ENCODE measurements at regions not wholly inside any gene's neighbourhood (a gene's known extent, or its start where the extent isn't known, plus 50 kb on each side); places are given as distances from the start of the nearest gene placed in this dataset.

- Mint-ChIP-seq H3K36me3 (ENCODE audit: low read depth) (no peaks in the 10 kb centered on the region), H3K27ac (no peak overlapping the region), H3K4me1 (no peaks in the 10 kb centered on the region), H3K9me3 (peaks cover 4% of the 10 kb centered on the region), H3K4me3 (no peak overlapping the region), H3K27me3 (no peaks in the 10 kb centered on the region)
- no peak for ATAC-seq (ENCODE audit: low read depth)
- intact Hi-C loops (cut with micrococcal nuclease) = no loop called here
- ChIA-PET CTCF (no interaction called here), POLR2A (no interaction called here)
- no peak for DNase-seq
- TF ChIP-seq CTCF (IDR thresholded peaks at IDR 0.05) = no peak
Observed at GRCh38 chr9:86534572-86535258, 180.5 kb upstream of the TUT7 start.

- no peak for TF ChIP-seq CTCF (IDR thresholded peaks at IDR 0.05)
- no peak for DNase-seq
- no peak for ATAC-seq (ENCODE audit: low read depth)
- Mint-ChIP-seq H3K9me3 (no peaks in the 10 kb centered on the region), H3K27me3 (no peaks in the 10 kb centered on the region), H3K4me3 (no peak overlapping the region), H3K4me1 (no peaks in the 10 kb centered on the region), H3K27ac (no peak overlapping the region), H3K36me3 (ENCODE audit: low read depth) (no peaks in the 10 kb centered on the region)
- ChIA-PET CTCF (no interaction called here), POLR2A (no interaction called here)
- intact Hi-C loops (cut with micrococcal nuclease) = no loop called here
Observed at GRCh38 chr9:86531971-86532640, 177.9 kb upstream of the TUT7 start.

- no peak for TF ChIP-seq CTCF (IDR thresholded peaks at IDR 0.05)
Observed at GRCh38 chr9:86531273-86531970, 177.2 kb upstream of the TUT7 start.

GRCh38 chr9:86529496-86530275, 175.5 kb upstream of the TUT7 start:
- Mint-ChIP-seq H3K9me3 (no peaks in the 10 kb centered on the region), H3K27me3 (peaks cover 2% of the 10 kb centered on the region), H3K4me3 (no peak overlapping the region), H3K36me3 (ENCODE audit: low read depth) (no peaks in the 10 kb centered on the region), H3K4me1 (no peaks in the 10 kb centered on the region), H3K27ac (no peak overlapping the region)
- DNase-seq = no peak
- ChIA-PET POLR2A (no interaction called here), CTCF (interaction anchor here (1.0 kb wide), 1 partner anchor 8 kb away, joined by 3 read pairs; no protein-coding TSS in a partner anchor)
- TF ChIP-seq CTCF (IDR thresholded peaks at IDR 0.05) = no peak
- intact Hi-C loops (cut with micrococcal nuclease) = no loop called here
- ATAC-seq (ENCODE audit: low read depth) = no peak

More at GRCh38 chr9:86531273-86531970, 177.2 kb upstream of the TUT7 start:
- H3K27ac Mint-ChIP-seq = no peak overlapping the region
- no peaks in the 10 kb centered on the region for H3K9me3 Mint-ChIP-seq
- H3K36me3 Mint-ChIP-seq (ENCODE audit: low read depth) = no peaks in the 10 kb centered on the region
- no peak overlapping the region for H3K4me3 Mint-ChIP-seq
- DNase-seq (no peak), ATAC-seq (ENCODE audit: low read depth) (no peak)
- H3K4me1 Mint-ChIP-seq = no peaks in the 10 kb centered on the region
- ChIA-PET CTCF (no interaction called here), POLR2A (no interaction called here)
- peaks cover 2% of the 10 kb centered on the region for H3K27me3 Mint-ChIP-seq
- intact Hi-C loops (cut with micrococcal nuclease) = no loop called here

- intact Hi-C loops (cut with micrococcal nuclease) = no loop called here
- Mint-ChIP-seq H3K9me3 (no peaks in the 10 kb centered on the region), H3K27me3 (peaks cover 2% of the 10 kb centered on the region), H3K27ac (no peak overlapping the region), H3K4me3 (no peak overlapping the region), H3K36me3 (ENCODE audit: low read depth) (no peaks in the 10 kb centered on the region), H3K4me1 (no peaks in the 10 kb centered on the region)
- POLR2A ChIA-PET = no interaction called here
- TF ChIP-seq CTCF (IDR thresholded peaks at IDR 0.05) = no peak
- CTCF ChIA-PET = no interaction called here
- DNase-seq = no peak
- no peak for ATAC-seq (ENCODE audit: low read depth)
Observed at GRCh38 chr9:86526021-86526420, 171.8 kb upstream of the TUT7 start.
